A549 (cell line): ENCODE measurements at regions not wholly inside any gene's neighbourhood (a gene's known extent, or its start where the extent isn't known, plus 50 kb on each side); places are given as distances from the start of the nearest gene placed in this dataset.

Experiments
- EP300 ChIP-seq, 2 experiments: fragments of >200 bp; sonication (Bioruptor Twin); formaldehyde crosslinking; IDR thresholded peaks; 2 replicates in 1 of 2; 3 replicates in 1 of 2; pipeline ENCODE4 v1.6.1; 2016 to 2017
- FOXS1 ChIP-seq: fragments of 250-450 bp; sonication (Bioruptor Pico); IDR thresholded peaks from 2 replicates; pipeline ENCODE4 v1.5.0; 2020; ENCODE audit warnings: mild to moderate bottlenecking, moderate library complexity
- RAD21 ChIP-seq, 2 experiments: fragments of >200 bp in 1 of 2; sonication (Bioruptor Twin) in 1 of 2; formaldehyde crosslinking in 1 of 2; IDR thresholded peaks in 1 of 2; conservative IDR thresholded peaks in 1 of 2; 2 replicates in 1 of 2; 3 replicates in 1 of 2; pipeline ENCODE4 v1.6.1; 2012 to 2018; ENCODE audit warnings: inconsistent platforms in 1 of 2
- TF ChIP-seq, protein P1 (sequence below): IDR thresholded peaks from 2 replicates; pipeline ENCODE4 v1.6.1; 2012; ENCODE audit warnings: low read depth, borderline replicate concordance
- TF ChIP-seq, protein P2 (sequence below): fragments of >200 bp; sonication (Bioruptor Twin); formaldehyde crosslinking; IDR thresholded peaks from 3 replicates; pipeline ENCODE4 v1.5.1; 2016

DNA sequence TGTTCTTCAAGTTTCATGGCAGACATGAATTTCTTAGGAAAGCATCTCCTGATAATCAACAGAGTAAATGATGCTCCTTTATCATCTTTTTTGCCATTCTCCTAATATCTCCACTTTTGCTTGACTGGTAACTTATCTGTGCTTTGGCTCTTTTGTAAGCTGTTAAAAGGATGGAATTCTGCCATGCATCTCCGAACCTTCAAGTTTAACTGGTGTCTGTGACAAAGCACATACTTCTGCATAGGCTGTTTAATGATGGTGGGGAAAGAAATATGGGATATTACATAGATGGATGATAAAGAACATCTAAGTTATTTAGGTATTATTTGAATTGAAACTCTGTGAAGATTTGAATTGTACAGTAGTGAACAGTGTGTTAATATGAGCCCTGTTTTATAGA is 866.9 kb upstream of the SLITRK1 start:
- TF ChIP-seq FOXS1 (CRISPR knock-in tag) (no peak), RAD21 (conservative IDR thresholded peaks at IDR 0.05 in 1 of 2, IDR thresholded peaks at IDR 0.05 in 1 of 2) (no peak), EP300 (IDR thresholded peaks at IDR 0.05) (no peak)
- TF ChIP-seq, protein P1, sequence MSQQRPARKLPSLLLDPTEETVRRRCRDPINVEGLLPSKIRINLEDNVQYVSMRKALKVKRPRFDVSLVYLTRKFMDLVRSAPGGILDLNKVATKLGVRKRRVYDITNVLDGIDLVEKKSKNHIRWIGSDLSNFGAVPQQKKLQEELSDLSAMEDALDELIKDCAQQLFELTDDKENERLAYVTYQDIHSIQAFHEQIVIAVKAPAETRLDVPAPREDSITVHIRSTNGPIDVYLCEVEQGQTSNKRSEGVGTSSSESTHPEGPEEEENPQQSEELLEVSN, result no peak
- TF ChIP-seq, protein P2, sequence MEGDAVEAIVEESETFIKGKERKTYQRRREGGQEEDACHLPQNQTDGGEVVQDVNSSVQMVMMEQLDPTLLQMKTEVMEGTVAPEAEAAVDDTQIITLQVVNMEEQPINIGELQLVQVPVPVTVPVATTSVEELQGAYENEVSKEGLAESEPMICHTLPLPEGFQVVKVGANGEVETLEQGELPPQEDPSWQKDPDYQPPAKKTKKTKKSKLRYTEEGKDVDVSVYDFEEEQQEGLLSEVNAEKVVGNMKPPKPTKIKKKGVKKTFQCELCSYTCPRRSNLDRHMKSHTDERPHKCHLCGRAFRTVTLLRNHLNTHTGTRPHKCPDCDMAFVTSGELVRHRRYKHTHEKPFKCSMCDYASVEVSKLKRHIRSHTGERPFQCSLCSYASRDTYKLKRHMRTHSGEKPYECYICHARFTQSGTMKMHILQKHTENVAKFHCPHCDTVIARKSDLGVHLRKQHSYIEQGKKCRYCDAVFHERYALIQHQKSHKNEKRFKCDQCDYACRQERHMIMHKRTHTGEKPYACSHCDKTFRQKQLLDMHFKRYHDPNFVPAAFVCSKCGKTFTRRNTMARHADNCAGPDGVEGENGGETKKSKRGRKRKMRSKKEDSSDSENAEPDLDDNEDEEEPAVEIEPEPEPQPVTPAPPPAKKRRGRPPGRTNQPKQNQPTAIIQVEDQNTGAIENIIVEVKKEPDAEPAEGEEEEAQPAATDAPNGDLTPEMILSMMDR, result no peak
